ENCODE measurements at regions not wholly inside any gene's neighbourhood (a gene's known extent, or its start where the extent isn't known, plus 50 kb on each side); places are given as distances from the start of the nearest gene placed in this dataset.
"Not testable (repeated sequence)": the region's sequence is repeated elsewhere in the genome, so short reads cannot be mapped to it uniquely, and the experiment has no call there.

DNA sequence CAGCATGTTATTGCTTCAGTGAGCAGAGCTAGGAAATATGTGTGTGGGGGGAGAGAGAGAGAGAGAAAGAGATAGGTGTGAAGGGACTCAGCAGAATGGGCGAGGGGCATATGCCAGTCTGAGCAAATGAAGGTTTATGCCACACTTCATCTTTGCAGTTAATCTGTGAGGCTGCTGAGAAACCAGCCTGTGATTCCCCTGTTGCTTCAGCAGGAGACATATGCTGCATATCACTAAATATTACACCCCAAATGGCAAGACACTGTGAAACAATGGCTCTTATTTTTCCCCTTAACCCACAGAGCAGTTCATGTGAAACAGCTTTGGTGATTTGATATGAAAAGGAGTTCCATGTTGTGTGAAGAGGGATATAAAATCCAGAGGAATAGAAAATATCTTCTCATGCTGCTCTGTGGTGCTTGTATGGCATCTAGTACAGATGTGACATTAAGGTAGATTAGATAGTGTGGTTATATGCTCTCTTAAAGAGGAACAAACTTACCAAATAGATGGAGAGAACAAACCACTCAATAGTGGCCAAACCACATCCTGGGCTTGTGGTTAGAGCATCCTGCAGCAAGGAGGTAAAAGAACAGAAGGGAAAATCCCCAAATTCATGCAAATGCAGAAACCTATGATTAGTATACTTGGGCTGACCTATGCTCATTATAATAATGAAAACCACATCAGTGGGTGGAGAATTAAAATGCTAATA is 864.2 kb downstream of the FAM181B start:
- DNase-seq: peak; percentile 72 to 75

DNA sequence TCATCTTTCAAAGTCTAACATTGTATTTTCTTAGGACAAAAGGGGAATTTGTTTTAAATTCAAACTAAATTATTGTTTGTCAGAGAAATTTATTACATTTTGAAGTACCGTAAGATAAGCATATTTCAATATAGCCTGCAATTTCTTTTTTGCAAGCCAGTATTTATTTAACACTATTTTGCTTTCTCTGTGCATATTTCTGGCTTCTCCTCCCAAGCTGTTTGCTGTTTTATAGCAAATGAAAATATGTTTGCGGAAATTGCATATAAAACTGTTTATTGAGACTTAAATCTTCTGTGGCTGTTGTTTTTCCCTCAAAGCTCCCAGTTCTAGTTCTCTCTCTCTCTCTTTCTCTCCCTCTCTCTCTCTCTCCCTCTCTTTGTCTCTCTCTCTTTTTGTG is 866.8 kb downstream of the FAM181B start:
- no peak for DNase-seq

DNA sequence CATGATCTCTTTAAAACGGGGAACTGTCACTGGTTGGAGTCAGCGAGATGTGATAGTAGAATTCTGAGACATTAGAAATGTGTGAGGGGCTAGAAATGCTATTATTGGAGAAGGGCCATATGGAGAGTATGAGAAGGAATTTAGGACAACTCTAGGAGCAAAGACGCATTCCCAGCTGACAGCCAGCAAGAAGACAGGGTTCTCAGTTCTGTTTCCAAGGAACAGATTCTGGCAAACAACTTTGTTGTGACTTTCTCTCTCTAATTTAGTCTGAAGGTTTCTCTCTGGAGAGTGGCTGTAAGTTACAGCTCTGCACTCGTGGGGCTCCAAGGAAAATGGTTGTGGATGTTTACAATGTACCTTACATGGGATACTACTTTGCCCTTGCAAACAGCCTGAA is 876.3 kb downstream of the FAM181B start:
- no peak for DNase-seq

DNA sequence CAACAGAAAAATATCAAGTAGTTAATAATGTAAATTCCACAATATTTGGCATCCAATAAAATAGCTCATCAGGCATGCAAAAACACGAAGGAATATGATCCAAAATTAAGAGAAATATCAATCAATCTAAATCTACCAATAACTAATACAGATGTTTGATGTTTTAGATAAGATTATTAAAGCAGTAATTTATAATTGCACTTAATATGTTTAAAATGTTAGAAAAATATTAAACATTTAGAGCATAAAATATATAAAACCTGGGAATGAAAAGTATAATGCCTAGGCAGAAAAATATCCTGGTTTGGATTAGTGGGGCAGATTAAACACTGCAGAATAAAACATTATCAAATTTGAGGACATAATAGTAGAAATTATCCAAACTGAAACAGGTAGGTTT is 879.9 kb downstream of the FAM181B start:
- no peak for DNase-seq

GRCh38 chr11:81852896-81853295 is 880.8 kb downstream of the FAM181B start:
- DNase-seq: no peak

DNA sequence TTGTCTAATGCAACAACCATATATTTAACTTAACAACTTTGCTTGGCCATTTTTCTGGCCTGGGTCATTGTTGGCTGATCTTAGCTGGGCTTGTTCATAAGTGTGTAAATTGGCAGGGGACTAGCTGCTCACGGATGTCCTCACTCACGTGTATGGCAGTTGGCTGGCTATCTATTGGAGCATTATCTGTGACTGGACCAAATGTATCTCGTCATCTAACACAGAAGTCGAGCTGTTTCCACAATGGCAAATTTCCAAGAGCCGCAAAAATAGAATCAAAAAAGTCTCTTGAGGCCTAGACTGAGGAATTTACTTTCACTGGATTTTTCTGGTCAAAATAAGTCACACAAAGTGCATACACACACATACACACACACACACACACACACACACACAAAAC is 893.3 kb downstream of the FAM181B start:
- no peak for DNase-seq

DNA sequence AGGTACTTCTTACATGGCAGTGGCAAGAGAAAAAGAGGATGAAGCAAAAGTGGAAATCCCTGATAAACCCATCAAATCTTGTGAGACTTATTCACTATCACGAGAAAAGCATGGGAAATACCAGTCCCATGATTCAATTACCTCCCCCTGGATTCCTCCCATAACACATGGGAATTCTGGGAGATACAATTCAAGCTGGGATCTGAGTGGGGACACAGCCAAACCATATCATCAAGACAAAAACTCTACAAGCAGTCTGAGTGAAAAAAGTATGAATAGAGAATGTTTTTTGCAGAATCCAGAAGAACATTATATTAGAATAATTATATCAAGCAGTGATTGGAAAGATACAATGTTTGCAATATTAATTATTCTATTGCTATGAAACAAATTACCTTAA is 893.7 kb downstream of the FAM181B start:
- DNase-seq: no peak

GRCh38 chr11:81839016-81839415 is 894.6 kb downstream of the FAM181B start:
- DNase-seq: no peak

DNA sequence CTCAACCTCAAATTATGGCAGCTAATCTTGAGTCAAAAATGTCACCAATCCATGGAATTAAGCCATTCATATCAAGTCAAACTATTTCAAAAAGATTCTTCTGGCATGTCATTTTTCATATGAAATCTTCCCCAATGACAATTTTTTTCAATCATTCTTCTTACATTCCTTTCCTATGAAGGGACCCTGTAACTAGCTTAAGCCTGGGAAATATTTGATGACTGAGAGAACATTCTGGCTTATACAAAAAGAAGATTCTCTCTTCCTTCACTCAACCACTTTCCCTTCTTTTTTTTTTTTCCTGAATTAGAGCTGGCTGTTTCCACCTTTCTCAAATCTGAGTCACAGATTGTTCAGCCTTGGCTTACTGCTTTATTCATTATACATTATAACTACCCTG is 903.7 kb downstream of the FAM181B start:
- DNase-seq: no peak

DNA sequence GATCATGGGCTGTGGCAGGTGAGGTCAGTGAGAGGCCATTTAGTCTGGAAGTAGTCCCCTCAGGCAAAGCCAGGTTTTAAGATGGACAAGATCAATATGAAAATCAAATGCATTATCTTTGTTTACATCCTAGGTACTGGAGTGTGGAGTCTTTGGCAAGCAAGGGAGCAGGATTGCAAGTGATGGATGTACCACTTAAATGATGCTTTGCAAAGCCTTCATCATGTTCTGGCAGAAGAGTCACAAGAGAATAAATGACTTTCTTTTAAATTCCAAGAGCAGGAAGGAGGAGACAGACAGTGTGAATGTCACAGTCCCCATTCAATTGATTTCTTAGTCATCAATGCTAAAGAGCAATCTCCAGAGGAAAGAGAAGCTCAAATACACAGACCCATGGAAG is 908.3 kb downstream of the FAM181B start:
- no peak for DNase-seq

DNA sequence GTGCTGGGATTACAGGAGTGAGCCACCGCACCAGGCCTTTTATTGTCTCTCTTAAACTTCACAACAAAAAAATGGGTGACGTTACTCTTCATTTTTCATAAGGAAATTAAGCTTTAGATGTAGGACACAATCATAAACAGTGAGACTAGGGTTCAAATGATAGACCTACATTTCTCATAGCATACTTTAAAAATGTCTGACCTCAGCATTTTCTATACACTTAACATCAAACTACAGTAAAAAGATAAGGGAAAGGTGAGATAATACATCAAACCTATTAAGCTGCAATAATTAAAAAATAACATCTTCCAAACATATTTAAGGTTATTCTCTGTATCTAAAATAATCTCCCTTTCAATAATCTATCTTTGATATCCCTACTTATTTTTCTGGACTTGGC is 914.2 kb downstream of the FAM181B start:
- DNase-seq: no peak

DNA sequence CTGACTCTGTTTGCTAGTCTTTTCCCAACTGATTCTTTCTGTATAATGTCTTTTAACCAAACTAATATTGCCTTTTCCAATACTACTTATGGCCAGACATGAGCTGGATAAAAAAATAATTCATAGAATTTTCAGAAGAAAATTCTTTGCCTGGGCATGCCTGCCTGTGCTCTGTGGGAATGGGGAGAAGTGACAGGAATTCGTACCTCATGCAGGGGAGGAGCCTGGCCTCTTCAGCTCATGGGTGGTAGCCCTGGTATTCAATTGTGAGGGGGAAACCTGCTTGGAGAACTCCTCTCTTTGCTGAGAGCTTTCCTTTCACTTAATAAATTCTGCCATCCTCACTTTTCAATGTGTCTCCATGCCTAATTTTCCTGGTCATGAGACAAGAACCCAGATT is 928.8 kb downstream of the FAM181B start:
- no peak for DNase-seq

DNA sequence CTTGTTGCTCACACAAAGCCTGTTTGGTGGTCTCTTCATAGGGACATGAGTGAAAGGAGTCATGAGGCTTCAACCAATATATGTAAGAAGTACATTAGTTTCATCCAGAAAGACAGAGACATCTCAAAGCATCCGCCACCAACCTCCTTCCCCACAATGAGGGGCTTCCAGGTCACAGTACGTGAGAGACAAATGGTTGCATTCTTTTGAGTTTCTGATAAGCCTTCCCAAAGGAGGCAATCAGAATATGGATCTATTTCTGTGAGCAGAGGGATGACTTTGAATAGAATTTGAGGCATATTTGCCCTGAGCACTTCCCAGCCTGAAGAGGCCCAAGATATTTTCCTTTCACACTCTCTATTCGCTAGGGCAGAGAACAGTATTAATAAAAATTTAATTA is 931.1 kb downstream of the FAM181B start:
- no peak for DNase-seq

DNA sequence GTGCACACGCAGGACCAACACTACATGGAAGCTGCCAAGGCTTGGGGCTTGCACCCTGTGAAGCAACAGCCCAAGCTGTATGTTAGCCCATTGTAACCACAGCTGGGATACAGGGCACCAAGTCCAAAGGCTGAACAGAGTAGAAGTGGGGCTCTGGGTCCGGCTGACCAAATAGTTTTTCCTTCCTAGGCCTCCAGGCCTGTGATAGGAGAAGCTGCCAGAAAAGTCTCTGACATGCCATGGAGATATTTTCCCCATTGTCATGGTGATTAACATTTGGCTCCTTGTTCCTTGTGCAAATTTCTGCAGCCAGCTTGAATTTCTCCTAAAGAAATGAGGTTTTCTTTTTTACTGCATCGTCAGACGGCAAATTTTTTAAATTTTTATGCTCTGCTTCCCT is 941.2 kb downstream of the FAM181B start:
- no peak for DNase-seq

DNA sequence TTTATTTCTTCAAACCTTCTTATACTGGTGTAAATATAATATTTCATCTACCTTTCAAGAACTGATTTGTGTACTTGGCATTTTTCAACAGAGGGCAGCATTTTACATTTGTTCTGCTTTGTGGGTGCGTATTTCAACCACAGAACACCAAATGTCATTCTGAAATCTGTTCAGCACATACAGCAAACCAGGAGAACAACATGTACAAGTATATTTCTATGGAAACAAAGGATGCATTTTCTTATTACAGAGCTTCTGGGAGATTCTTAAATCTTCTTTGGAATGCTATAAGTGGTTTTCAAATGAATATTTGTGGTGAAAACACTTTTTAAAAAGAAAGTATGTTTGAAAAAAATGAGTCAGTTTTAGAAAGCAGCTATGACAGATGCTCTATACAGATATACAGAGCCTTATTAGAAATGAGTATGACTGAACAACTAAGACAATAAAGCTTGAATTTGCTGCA is 946.0 kb downstream of the FAM181B start:
- DNase-seq: peak in 1 of 2 donors; percentile 14

DNA sequence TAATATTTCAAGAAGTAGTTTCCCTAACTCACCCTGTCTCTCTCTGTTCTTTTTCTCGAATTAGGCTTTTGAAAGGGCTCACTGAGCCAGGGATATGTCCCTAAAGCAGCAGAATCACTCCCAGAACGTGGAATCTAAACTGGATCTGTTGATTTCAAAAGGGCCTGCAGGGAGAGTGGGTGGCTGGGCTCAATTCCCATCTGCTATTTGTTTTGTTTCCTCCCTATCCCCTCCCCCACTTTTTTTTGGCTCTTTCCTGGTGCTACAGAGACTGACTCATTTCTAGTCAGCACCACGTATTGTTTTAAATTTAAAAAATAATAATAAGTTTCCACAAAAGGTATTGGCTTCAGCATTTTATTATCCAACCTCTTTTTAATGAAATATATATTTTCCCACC is 961.5 kb downstream of the FAM181B start:
- no peak for DNase-seq

GRCh38 chr11:81769906-81770305 is 963.8 kb downstream of the FAM181B start:
- DNase-seq: not testable (repeated sequence)

DNA sequence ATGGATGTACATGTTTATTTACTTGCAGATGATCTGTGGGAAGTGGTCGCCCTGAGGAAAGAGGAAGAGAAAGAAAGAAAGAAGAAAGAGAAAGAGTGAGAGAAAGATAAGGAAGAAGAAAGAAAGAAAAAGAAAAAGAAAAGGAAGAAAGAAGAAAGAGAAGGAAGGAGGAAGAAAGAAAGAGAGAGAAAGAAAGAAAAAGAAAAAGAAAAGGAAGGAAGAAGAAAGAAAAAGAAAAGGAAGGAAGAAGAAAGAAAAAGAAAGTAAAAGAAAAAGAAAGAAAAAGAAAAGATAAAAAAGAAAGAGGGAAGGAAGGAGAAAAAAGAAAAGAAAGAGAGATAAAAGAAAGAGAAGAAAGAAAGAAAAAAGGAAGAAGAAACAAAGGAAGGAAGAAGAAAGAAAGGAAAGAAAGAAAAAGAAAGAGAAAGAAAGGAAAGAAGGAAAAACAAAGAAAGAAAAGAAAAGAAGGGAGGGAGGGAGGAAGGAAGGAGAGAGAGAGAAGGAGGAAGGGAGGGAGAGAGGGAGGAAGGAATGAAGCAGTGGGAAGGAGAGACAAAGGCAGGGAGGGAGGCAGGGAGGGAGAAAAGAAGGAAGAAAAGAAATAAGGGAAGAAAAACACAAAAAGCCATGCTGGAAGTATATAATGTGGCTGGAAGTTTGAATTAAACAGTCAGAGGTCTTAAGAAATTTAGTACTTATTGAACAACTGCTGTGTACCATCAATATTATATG is 976.6 kb downstream of the FAM181B start:
- no peak for DNase-seq

DNA sequence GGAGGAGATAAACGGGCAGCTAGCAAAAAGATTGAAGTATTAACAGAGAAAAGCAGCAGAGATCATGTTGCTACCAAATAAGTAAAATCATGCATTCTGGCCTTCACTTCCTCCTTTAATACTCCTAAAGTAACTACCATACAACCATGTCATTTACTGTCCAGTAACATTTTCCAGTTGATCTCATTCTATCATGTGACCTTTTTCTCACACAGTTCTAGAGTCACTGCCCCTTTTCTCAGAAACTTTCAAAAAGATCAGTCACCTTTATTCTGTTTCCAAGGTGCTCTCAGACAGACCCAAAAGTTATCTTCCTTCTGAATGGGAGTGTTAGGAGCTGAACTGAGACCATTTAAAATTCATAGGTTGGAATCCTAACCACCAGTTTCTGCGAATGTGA is 984.4 kb downstream of the FAM181B start:
- DNase-seq: no peak

- DNase-seq: no peak
Measured at GRCh38 chr11:81744336-81745116, 989.1 kb downstream of the FAM181B start.

- DNase-seq: no peak
Measured at GRCh38 chr11:81725701-81726100, 1008.0 kb downstream of the FAM181B start.

DNA sequence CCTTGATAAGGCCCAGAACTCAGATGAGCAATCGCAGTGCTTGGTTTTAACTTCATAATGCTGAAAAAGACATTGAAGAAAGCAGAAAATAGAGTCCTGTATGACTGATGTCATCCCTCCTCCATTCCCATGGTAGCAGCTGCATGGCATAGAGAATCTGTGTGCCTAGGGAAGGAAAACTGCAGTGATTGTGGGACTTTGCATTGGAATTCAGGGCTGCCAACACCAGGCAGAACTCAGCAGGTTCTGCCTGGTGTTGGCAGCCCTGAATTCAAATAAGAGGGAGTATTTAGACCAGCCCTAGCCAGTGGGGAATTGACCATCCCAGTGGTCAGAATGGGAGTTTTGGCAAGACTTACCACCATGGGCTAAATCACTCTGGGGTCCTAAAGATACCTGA is 1016.0 kb downstream of the FAM181B start:
- no peak for DNase-seq

- DNase-seq: no peak
Measured at GRCh38 chr11:81707881-81708280, 1025.8 kb downstream of the FAM181B start.

DNA sequence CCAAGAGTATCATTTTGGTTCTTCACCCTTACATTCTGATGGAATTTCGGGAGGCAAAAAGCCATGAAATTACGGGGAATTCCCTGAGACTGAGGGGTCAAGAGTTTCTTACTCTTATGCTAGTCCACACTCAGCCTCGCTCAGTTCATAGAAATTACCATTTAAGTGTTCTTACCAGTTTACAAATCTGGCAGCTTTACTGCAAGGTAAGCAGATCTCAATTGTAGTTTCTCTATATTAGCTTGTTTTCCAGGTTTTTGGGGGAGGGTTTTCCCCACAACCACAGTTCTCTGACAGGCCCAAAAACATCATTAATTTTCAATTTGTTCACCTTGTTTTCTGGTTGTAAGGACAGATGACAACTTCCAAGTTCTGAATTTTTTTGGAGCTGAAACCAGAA is 1028.4 kb downstream of the FAM181B start:
- no peak for DNase-seq

All from activated CD4-positive, alpha-beta T cell treated with anti-CD3 and anti-CD28 coated beads for 4 hours (primary cell).